ENCODE measurements at regions not wholly inside any gene's neighbourhood (a gene's known extent, or its start where the extent isn't known, plus 50 kb on each side); places are given as distances from the start of the nearest gene placed in this dataset.

DNA sequence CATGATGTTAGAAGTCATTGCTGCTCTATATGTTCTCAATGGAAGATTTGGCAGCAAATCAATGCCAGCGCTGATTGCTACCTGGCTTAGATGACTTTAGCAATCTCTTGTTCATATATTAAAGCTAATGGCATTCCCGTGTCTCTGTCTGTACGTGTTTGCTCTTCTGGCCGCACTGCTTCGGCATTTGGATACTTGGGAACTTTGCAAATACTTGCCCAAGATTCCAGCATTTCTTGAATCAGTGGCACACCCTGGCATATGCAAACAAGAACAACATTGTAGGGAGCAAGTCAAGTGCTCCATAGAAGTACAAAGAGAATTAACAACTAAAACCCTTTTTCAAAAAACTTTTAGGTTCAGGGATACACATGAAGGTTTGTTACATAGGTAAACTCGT lies 128.9 kb upstream of the TMEM164 start:
- DNase-seq (ENCODE audit: low read depth, low spot score): no peak
- TF ChIP-seq, protein P1, sequence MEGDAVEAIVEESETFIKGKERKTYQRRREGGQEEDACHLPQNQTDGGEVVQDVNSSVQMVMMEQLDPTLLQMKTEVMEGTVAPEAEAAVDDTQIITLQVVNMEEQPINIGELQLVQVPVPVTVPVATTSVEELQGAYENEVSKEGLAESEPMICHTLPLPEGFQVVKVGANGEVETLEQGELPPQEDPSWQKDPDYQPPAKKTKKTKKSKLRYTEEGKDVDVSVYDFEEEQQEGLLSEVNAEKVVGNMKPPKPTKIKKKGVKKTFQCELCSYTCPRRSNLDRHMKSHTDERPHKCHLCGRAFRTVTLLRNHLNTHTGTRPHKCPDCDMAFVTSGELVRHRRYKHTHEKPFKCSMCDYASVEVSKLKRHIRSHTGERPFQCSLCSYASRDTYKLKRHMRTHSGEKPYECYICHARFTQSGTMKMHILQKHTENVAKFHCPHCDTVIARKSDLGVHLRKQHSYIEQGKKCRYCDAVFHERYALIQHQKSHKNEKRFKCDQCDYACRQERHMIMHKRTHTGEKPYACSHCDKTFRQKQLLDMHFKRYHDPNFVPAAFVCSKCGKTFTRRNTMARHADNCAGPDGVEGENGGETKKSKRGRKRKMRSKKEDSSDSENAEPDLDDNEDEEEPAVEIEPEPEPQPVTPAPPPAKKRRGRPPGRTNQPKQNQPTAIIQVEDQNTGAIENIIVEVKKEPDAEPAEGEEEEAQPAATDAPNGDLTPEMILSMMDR (IDR thresholded peaks at IDR 0.05; ENCODE audit: low read depth, low read length): no peak
- H3K4me3 ChIP-seq (ENCODE audit: low read depth, low read length): no peak overlapping the region
- in situ Hi-C loops (cut with HindIII; ENCODE audit: low sequenced_read_pairs): no loop called here

DNA sequence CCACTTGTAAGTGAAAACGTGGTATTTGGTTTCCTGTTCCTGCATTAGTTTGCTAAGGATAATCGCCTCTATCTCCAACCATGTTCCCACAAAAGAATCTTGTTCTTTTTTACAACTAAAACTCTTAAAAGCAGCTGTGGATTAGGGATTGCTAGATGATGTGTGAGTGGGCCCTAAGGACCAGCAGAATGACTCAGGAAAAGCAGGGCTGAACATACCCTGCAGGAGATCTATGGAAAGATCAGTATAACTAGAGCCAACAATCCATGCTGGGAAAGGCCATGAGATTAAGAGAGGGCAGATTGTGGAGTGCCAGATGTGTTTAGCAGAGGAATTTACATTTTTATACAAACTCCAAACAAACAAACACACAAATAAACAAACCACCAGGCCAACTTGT lies 128.4 kb upstream of the TMEM164 start:
- in situ Hi-C loops (cut with HindIII; ENCODE audit: low sequenced_read_pairs): no loop called here
- no peak overlapping the region for H3K4me3 ChIP-seq (ENCODE audit: low read depth, low read length)
- no peak for DNase-seq (ENCODE audit: low read depth, low spot score)
- TF ChIP-seq, protein P1 (IDR thresholded peaks at IDR 0.05; ENCODE audit: low read depth, low read length): no peak

DNA sequence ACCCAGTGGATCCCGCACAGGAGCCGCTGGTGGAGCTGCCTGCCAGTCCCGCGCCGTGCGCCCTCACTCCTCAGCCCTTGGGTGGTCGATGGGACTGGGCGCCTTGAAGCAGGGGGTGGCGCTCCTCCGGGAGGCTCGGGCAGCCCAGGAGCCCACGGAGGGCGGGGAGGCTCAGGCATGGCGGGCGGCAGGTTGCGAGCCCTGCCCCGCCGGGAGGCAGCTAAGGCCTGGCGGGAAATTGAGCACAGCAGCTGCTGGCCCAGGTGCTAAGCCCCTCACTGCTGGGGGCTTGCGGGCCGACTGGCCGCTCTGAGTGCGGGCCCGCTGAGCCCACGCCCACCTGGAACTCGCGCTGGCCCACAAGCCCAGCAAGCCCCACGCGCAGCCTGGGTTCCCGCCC lies 127.1 kb upstream of the TMEM164 start:
- in situ Hi-C loops (cut with HindIII; ENCODE audit: low sequenced_read_pairs): no loop called here
- H3K4me3 ChIP-seq (ENCODE audit: low read depth, low read length): no peak overlapping the region
- TF ChIP-seq, protein P1 (IDR thresholded peaks at IDR 0.05; ENCODE audit: low read depth, low read length): no peak
- DNase-seq (ENCODE audit: low read depth, low spot score): no peak

DNA sequence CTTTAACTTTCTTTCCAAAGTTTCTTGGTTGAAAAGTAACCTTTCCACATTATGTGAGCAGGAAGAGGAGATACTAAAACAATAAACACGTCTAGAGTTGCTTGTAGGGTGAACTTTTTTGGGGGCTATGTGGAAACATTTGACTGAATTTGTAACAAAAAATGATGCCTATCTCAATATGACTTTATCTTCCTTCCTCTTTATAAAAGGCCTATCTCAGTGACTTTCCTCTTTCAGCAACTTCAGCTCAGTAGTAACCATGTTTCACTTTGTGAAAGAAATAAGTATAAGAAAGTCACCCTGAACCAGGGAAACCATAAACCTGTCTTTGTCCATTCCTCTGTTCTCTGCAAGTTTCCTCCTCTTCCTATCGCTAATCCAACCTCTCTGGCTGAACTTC lies 124.7 kb upstream of the TMEM164 start:
- H3K4me3 ChIP-seq (ENCODE audit: low read depth, low read length): no peak overlapping the region
- DNase-seq (ENCODE audit: low read depth, low spot score): no peak
- in situ Hi-C loops (cut with HindIII; ENCODE audit: low sequenced_read_pairs): no loop called here
- TF ChIP-seq, protein P1 (IDR thresholded peaks at IDR 0.05; ENCODE audit: low read depth, low read length): no peak

DNA sequence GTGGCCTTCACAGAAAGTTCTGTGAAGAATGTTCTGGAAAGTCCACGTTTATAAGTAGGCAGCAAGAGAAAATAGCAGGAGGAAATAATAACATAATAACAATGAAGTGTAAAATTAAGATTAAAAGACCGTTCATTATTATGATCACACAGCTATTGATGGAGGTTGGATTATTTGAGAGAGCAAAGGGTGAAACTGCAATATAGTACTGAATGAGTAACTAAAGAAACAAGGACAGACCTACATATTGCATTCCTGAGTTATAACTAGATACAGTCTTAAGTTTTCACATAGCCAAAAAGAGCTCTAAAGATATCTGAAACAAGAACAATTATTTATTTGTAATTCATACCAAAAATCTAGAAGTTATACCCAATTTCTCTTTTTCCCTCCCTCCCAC lies 122.9 kb upstream of the TMEM164 start:
- DNase-seq (ENCODE audit: low read depth, low spot score): no peak
- TF ChIP-seq, protein P1 (IDR thresholded peaks at IDR 0.05; ENCODE audit: low read depth, low read length): no peak
- in situ Hi-C loops (cut with HindIII; ENCODE audit: low sequenced_read_pairs): no loop called here
- H3K4me3 ChIP-seq (ENCODE audit: low read depth, low read length): no peak overlapping the region

DNA sequence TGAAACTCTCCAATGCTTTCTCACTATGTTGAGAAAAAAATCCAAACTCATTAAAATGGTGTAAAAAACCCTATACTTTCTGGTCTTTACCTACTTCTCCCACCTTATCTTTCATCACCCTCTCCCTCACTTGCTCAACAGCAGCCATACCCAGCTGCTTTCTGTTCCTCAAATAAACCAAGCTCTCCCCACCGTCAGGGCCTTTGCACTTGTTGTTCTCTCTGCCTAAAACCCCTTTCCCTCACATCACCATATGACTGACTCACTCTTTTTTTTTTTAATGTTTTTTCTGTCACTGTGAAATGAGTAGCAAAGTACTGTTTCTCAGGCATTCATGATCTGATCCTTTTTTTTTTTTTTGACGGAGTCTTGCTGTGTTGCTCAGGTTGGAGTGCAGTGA lies 122.3 kb upstream of the TMEM164 start:
- no peak overlapping the region for H3K4me3 ChIP-seq (ENCODE audit: low read depth, low read length)
- TF ChIP-seq, protein P1 (IDR thresholded peaks at IDR 0.05; ENCODE audit: low read depth, low read length): no peak
- no peak for DNase-seq (ENCODE audit: low read depth, low spot score)
- in situ Hi-C loops (cut with HindIII; ENCODE audit: low sequenced_read_pairs): no loop called here
